Pons (tissue), 1 donor: ENCODE measurements at regions not wholly inside any gene's neighbourhood (a gene's known extent, or its start where the extent isn't known, plus 50 kb on each side); places are given as distances from the start of the nearest gene placed in this dataset.
"Not testable (repeated sequence)": the region's sequence is repeated elsewhere in the genome, so short reads cannot be mapped to it uniquely, and the experiment has no call there.

Experiments used
- DNase-seq: peaks from one replicate; pipeline ENCODE4 v3.0.0-alpha.2; 2016; ENCODE audit warnings: low spot score

- DNase-seq = no peak
Observed at GRCh38 chr1:105386489-105386888, 1636.8 kb downstream of the AMY1C start.

- DNase-seq = no peak
Observed at GRCh38 chr1:105396001-105396400, 1646.3 kb downstream of the AMY1C start.

GRCh38 chr1:105398909-105399308 is 1649.2 kb downstream of the AMY1C start:
- no peak for DNase-seq

DNA sequence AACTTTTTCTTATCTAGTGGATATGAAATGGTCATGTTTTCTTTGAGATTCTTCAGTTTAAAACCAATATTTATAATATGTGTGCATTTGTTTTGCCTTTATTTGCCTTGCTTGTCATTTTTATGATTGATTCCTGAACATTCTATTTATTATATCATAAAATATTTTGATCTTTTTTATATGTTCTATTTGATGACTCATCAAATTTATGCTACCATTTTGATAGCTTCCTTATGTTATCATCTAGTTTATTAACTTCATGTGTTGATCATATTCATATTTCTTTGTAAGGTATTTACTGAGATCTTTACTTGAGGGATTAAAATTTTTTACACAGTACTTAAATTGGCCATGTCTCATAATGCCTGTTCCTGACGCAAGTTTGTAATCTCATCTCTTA is 1650.0 kb downstream of the AMY1C start:
- DNase-seq = no peak

- DNase-seq = no peak
Observed at GRCh38 chr1:105416261-105416660, 1640.2 kb upstream of the PRMT6 start.

- DNase-seq = peak; percentile 22
Observed at GRCh38 chr1:105419030-105419429, 1637.4 kb upstream of the PRMT6 start.

GRCh38 chr1:105427543-105427942 is 1628.9 kb upstream of the PRMT6 start:
- DNase-seq = no peak

- DNase-seq = no peak
Observed at GRCh38 chr1:105436589-105437259, 1619.8 kb upstream of the PRMT6 start.

- DNase-seq = no peak
Observed at GRCh38 chr1:105437847-105438246, 1618.6 kb upstream of the PRMT6 start.

DNA sequence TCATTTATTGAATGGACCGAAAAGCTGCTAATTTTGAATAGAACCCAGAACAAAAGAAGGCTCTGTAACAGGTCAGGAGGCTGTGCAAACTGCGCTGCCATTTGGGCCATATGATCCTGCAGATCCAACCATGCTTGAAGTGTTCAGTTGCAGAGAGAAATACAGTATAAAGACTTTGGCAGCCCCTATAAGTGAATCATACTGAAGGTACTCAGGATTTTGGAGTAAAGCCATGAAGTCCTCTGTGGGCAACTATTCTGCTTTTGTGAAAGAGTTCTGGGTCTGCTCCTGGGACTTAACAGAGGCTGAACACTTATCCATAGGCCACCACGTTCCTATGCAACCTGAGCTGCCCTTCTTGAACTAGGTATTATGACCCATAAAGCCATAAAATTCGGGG is 1613.6 kb upstream of the PRMT6 start:
- no peak for DNase-seq

DNA sequence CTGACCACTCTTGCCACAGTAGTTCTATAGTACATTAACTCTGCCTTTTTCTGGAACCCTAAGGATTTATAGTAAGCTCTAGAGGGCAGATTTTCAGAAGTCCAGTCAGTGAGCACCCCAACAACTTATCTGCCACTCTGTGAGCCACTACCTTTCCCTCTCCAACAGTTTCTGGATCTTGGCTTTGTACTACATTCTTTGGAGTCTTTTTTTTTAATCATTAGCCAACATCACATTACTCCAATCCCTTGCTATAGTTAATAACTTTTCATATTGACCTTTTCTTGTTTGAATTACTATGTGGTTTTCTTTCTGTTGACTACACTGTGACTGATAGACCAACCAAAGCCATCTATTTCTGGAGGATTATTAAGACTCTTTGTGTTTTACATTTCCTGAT is 1596.7 kb upstream of the PRMT6 start:
- no peak for DNase-seq

DNA sequence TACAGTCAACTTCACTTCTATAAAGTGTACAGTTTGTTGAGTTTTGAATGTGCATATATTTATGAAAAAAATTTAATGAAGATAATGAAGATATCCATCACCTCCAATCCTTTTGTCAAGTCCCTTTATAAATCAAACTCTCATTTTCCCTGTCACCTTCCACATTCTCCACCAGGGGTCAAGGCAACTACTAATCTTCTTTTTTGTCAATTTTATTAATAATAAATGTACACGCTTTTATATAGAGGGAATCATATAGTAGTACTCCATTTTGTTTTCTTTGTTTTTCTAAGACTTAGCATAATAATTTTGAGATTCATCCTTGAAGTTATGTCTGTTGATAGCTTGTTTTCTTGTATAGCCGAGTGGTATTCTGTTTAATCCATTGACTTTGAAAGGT is 1594.2 kb upstream of the PRMT6 start:
- DNase-seq = no peak

DNA sequence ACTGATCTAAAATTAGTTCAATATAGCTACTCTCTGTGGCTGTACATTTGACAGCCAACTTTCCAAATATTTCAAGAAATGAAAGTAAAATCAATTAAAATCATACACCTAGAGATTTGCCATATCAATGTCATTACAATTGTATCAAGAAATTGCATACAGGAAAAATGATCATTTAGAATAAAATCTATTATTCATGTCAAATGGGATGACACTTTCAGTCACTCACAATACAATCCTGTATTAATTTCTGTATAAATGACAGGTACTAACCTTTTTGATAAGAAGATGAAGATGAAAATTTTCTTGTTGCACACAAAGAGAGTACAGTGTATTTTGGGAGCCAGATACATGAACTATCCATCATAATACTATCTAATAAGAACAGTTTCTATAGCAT is 1588.9 kb upstream of the PRMT6 start:
- DNase-seq = no peak

GRCh38 chr1:105470541-105470940 is 1585.9 kb upstream of the PRMT6 start:
- DNase-seq = not testable (repeated sequence)

DNA sequence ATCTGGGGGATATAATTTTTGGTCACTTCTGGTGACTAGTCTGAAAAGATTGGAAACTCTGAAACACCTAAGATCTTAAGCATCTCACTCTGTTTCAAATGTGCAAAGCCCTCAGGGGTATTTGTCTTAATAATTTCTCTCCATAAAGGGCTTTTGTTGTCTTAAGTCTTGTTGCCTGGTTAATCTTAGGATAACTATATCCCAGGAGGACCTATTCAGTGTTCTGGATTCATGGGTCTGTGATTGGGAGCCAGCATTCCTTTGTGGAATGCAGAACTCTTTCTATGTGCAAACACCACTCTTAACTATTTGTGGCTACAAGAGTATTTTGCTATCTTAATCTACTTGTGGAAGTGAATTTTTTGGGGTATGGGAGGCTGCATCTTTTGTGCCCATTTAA is 1573.0 kb upstream of the PRMT6 start:
- no peak for DNase-seq

GRCh38 chr1:105485207-105485606 is 1571.3 kb upstream of the PRMT6 start:
- DNase-seq = no peak

DNA sequence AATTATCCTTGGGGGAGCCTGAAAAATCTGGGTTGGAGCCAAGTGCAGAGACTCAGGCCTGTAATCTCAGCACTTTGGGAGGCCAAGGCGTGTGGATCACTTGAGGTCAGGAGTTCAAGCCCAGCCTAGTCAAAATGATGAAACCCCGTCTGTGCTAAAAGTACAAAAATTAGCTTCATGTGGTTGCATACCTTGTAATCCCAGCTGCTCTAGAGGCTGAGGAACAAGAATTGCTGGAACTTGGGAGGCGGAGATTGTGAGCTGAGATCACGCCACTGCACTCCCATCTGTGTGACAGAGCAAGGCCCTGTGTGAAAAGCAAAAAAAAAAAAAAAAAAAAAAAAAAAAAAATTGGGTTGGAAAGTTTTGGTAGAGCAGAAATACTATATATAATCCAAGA is 1563.6 kb upstream of the PRMT6 start:
- no peak for DNase-seq

- no peak for DNase-seq
Observed at GRCh38 chr1:105516068-105516467, 1540.4 kb upstream of the PRMT6 start.

DNA sequence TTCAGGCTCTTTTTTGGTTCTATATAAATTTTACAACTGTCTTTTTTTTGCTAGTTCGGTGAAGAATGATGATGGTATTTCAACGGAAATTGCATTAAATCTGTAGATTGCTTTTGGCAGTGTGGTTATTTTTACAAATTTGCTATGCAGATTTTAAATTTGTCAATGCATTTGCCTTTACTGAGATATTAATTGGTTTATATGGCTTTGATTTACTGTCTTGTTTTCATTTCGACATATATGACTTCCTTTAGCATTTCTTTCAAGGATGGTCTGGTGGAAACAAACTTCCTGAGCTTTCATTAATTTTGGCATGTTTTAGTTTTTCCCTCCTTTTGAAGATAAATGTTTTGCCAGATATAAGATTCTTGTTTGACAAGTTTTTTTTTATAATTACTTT is 1522.5 kb upstream of the PRMT6 start:
- no peak for DNase-seq

DNA sequence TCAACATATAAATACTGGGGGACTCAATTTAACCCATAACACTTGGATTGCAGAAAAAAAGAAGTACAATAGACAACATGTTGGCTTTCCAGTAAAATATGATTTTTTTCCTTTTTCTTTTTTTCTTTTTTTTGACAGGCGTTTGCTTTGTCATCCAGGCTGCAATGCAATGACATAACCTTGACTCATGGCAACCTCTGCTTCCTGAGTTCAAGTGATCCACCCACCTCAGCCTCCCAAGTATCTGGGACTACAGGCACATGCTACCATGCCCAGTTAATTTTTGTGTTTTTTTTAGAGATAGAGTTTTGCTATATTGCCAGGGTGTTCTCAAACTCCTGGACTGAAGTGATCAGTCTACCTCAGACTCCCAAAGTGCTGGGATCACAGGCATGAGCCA is 1512.0 kb upstream of the PRMT6 start:
- DNase-seq = no peak

DNA sequence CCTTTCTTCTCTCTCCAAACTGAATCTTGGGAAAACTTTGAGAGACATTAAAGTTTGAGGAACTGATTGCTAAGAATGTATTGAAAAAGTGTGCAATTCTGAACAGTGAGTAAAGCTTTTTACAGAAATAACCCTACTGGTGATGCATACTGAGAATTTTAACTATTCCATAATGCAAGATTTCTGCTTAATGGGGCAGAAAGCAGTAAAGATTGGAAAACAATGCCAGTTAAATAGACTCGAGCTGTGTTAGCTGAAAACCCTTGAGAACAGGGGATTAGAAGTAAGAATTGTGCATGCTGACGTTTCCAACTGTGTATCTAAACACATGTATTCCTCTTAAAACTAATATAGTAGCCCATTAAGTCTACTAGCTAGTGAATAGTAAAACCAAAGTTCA is 1500.2 kb upstream of the PRMT6 start:
- DNase-seq = no peak

GRCh38 chr1:105558023-105558422 is 1498.5 kb upstream of the PRMT6 start:
- no peak for DNase-seq

- no peak for DNase-seq
Observed at GRCh38 chr1:105565006-105565405, 1491.5 kb upstream of the PRMT6 start.

GRCh38 chr1:105585791-105586190 is 1470.7 kb upstream of the PRMT6 start:
- DNase-seq = no peak

GRCh38 chr1:105591681-105592080 is 1464.8 kb upstream of the PRMT6 start:
- DNase-seq = no peak
